Fibroblast of lung (primary cell): ENCODE measurements at regions not wholly inside any gene's neighbourhood (a gene's known extent, or its start where the extent isn't known, plus 50 kb on each side); places are given as distances from the start of the nearest gene placed in this dataset.

Experiments
- DNase-seq, 2 donors: peaks; one replicate each; pipeline versions ENCODE4 v3.0.0 to v3.0.0-alpha.2; 2010; ENCODE audit warnings: low read depth in 2 of 2
- H2AFZ ChIP-seq: 2 replicates; pipeline ENCODE4 v1.5.1; 2012; ENCODE audit warnings: low read length, control low read depth, inconsistent platforms
- H3K27ac ChIP-seq: 2 replicates; pipeline ENCODE4 v1.5.1; 2011; ENCODE audit warnings: low read length, control low read depth; ENCODE audit not compliant: insufficient read depth
- H3K27me3 ChIP-seq: 2 replicates; pipeline ENCODE4 v1.5.1; 2011; ENCODE audit warnings: mild to moderate bottlenecking, low read length; ENCODE audit not compliant: control insufficient read depth, insufficient read depth
- H3K36me3 ChIP-seq: 2 replicates; pipeline ENCODE4 v1.5.1; 2011; ENCODE audit warnings: low read length; ENCODE audit not compliant: control insufficient read depth, insufficient read depth
- H3K4me1 ChIP-seq: 2 replicates; pipeline ENCODE4 v1.5.1; 2011; ENCODE audit warnings: low read length; ENCODE audit not compliant: control insufficient read depth, insufficient read depth; ENCODE audit errors: extremely low read depth
- H3K4me2 ChIP-seq: 2 replicates; pipeline ENCODE4 v1.5.1; 2011; ENCODE audit warnings: low read length, control low read depth; ENCODE audit not compliant: insufficient read depth; ENCODE audit errors: extremely low read depth
- H3K4me3 ChIP-seq, 4 experiments: fragments of 200-600 bp in 1 of 4; sonication (generic) in 1 of 4; replicated peaks in 1 of 4; 2 replicates each; pipeline ENCODE4 v1.5.1; 2011 to 2016; ENCODE audit warnings: low read length in 4 of 4, low read depth in 3 of 4, mild to moderate bottlenecking in 3 of 4, control low read depth in 2 of 4, inconsistent platforms in 1 of 4, mixed read lengths in 1 of 4; ENCODE audit not compliant: insufficient read depth in 1 of 4; ENCODE audit errors: control extremely low read depth in 1 of 4
- H3K79me2 ChIP-seq: 2 replicates; pipeline ENCODE4 v1.5.1; 2012; ENCODE audit warnings: mild to moderate bottlenecking, low read length, inconsistent platforms; ENCODE audit not compliant: control insufficient read depth, insufficient read depth
- H3K9ac ChIP-seq: 2 replicates; pipeline ENCODE4 v1.5.1; 2011; ENCODE audit warnings: mild to moderate bottlenecking, low read length, control low read depth; ENCODE audit not compliant: insufficient read depth
- H3K9me3 ChIP-seq: 2 replicates; pipeline ENCODE4 v1.5.1; 2012; ENCODE audit warnings: low read depth, low read length; ENCODE audit not compliant: control insufficient read depth, insufficient read depth
- H4K20me1 ChIP-seq: 2 replicates; pipeline ENCODE4 v1.5.1; 2011; ENCODE audit warnings: low read length; ENCODE audit not compliant: control insufficient read depth, insufficient read depth; ENCODE audit errors: extremely low read depth
- EZH2 ChIP-seq: IDR thresholded peaks from 2 replicates; pipeline ENCODE4 v1.5.1; 2012; ENCODE audit warnings: low read length, control low read depth, mild to moderate bottlenecking; ENCODE audit errors: missing control alignments
- TF ChIP-seq, protein P1 (sequence below), 2 donors: IDR thresholded peaks in 1 of 2; conservative IDR thresholded peaks in 1 of 2; 1 replicate in 1 of 2; 2 replicates in 1 of 2; pipeline ENCODE4 v1.5.1; 2011 to 2012; ENCODE audit warnings: low read length in 2 of 2, control low read depth in 1 of 2, inconsistent platforms in 1 of 2, low read depth in 1 of 2, mild to moderate bottlenecking in 1 of 2

DNA sequence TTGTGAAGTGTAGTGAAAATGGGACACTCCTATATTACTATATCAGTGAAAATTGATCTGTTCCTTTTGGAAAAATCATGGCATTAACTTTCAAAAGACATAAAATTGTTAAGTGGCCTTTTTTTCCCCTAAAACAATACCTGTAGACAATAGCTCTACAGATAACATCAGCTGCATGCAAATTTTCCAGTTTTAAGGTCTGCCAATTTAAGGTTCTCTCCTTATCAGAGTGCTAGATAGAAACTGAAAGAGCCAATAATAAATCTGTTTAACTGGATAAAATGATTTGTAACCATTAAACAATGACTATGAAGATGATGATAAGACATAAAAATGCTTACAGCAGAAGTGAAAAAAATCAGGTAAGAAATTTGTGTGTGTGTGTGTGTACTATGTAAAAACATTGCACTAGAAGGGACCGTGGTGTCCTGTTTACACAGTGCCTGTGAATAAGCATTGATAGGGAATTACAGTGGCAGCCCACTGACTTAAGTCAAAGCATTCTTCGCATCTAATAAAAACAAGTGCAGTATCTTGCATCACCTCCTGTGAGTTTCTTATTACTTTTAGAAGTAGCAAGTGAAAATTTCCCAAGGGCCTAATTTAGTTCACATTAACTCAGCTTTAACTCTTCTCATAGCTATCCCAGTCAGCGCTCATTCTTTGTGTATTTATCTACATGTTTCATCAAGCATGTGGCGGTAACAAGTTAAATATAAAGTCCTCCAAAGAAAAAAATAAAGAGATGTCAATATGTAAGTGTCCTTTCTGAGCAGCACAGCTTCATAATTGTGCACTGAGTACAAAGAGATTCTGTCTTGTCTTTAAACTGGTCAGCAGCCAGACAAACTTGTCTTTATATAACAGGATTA lies 261.9 kb downstream of the ARL4A start:
- no peaks in the 10 kb centered on the region for H3K27me3 ChIP-seq
- H2AFZ ChIP-seq = no peak overlapping the region
- H3K36me3 ChIP-seq = no peaks in the 10 kb centered on the region
- no peaks in the 10 kb centered on the region for H3K9me3 ChIP-seq
- TF ChIP-seq, protein P1, sequence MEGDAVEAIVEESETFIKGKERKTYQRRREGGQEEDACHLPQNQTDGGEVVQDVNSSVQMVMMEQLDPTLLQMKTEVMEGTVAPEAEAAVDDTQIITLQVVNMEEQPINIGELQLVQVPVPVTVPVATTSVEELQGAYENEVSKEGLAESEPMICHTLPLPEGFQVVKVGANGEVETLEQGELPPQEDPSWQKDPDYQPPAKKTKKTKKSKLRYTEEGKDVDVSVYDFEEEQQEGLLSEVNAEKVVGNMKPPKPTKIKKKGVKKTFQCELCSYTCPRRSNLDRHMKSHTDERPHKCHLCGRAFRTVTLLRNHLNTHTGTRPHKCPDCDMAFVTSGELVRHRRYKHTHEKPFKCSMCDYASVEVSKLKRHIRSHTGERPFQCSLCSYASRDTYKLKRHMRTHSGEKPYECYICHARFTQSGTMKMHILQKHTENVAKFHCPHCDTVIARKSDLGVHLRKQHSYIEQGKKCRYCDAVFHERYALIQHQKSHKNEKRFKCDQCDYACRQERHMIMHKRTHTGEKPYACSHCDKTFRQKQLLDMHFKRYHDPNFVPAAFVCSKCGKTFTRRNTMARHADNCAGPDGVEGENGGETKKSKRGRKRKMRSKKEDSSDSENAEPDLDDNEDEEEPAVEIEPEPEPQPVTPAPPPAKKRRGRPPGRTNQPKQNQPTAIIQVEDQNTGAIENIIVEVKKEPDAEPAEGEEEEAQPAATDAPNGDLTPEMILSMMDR (conservative IDR thresholded peaks at IDR 0.05 in 1 of 2, IDR thresholded peaks at IDR 0.05 in 1 of 2; ENCODE audit: low read depth in 1 of 2, low read length in 2 of 2) = no peak
- no peak for TF ChIP-seq EZH2
- no peaks in the 10 kb centered on the region for H3K79me2 ChIP-seq
- peak; percentile 35 to 41 for DNase-seq
- no peaks in the 10 kb centered on the region for H3K4me1 ChIP-seq
- H3K27ac ChIP-seq = no peak overlapping the region
- no peak overlapping the region for H3K9ac ChIP-seq
- H4K20me1 ChIP-seq = no peaks in the 10 kb centered on the region
- no peak overlapping the region for H3K4me2 ChIP-seq
- H3K4me3 ChIP-seq = no peak overlapping the region

DNA sequence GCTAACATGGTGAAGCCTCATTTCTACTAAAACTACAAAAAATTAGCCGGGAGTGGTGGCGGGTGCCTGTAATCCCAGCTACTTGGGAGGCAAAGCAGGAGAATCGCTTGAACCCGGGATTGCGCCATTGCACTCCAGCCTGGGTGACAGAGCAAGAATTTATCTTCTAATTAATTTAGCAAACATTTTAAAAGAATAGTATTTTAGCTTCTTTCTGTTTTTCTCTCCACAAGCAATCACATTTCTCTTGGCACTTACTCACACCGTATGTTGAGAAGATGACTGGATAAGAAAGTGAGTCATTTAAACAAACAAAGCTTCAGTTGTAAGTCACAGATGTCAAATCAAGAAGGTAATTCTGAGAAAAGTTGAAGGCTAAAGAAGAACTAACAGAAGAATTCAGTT lies 264.0 kb downstream of the ARL4A start:
- no peak overlapping the region for H3K9ac ChIP-seq
- H3K4me1 ChIP-seq = no peaks in the 10 kb centered on the region
- H3K27ac ChIP-seq = no peak overlapping the region
- H3K27me3 ChIP-seq = no peaks in the 10 kb centered on the region
- H3K4me3 ChIP-seq = no peak overlapping the region
- H3K9me3 ChIP-seq = no peaks in the 10 kb centered on the region
- TF ChIP-seq, protein P1 (conservative IDR thresholded peaks at IDR 0.05 in 1 of 2, IDR thresholded peaks at IDR 0.05 in 1 of 2; ENCODE audit: low read depth in 1 of 2, low read length in 2 of 2) = no peak
- no peak for TF ChIP-seq EZH2
- no peaks in the 10 kb centered on the region for H3K79me2 ChIP-seq
- no peaks in the 10 kb centered on the region for H4K20me1 ChIP-seq
- H3K36me3 ChIP-seq = no peaks in the 10 kb centered on the region
- peak; percentile 87 to 90 for DNase-seq
- no peak overlapping the region for H3K4me2 ChIP-seq
- no peak overlapping the region for H2AFZ ChIP-seq

DNA sequence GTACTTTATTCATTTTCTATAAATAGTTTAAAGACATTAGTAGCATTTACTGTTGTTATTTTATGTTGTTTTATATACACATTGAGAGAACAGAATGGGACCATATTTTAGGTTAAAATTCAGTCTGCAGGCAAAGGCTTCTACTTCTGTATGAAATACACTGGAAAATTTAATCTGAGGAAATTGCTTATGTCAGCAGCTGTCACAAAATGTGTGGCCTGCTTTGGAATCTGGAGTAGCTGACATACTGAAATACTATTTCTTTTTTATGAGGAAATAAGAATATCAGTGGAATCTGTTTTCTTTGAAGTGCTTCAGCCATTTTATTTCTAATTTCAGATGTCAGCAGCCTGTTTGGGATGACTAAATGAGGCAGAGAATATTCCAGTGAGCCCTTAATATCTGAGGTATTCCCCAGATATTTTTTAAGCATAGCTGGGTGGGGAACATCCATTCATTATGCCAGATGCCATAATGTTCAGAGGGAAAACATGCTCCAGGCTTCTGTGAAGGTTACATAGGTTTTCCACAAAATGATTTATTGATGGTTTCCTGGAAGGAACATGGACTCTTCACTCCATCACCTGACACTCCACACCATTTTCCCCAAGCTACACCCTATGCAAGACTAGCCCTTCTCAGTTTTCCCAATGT lies 267.1 kb downstream of the ARL4A start:
- Histone ChIP-seq H3K27ac (no peak overlapping the region), H2AFZ (no peak overlapping the region), H3K4me3 (no peak overlapping the region), H3K36me3 (no peaks in the 10 kb centered on the region), H3K27me3 (no peaks in the 10 kb centered on the region), H3K4me2 (no peak overlapping the region), H3K4me1 (no peaks in the 10 kb centered on the region), H3K9ac (no peak overlapping the region), H3K9me3 (no peaks in the 10 kb centered on the region), H4K20me1 (no peaks in the 10 kb centered on the region), H3K79me2 (no peaks in the 10 kb centered on the region)
- DNase-seq = peak in 1 of 2 donors; percentile 52
- TF ChIP-seq, protein P1 (conservative IDR thresholded peaks at IDR 0.05 in 1 of 2, IDR thresholded peaks at IDR 0.05 in 1 of 2; ENCODE audit: low read depth in 1 of 2, low read length in 2 of 2) = no peak
- TF ChIP-seq EZH2 = no peak
